ENCODE measurements at regions not wholly inside any gene's neighbourhood (a gene's known extent, or its start where the extent isn't known, plus 50 kb on each side); places are given as distances from the start of the nearest gene placed in this dataset.
"Not testable (repeated sequence)": the region's sequence is repeated elsewhere in the genome, so short reads cannot be mapped to it uniquely, and the experiment has no call there.

- no peak for DNase-seq (ENCODE audit: low spot score)
Observed at GRCh38 chr18:66867653-66868052, 263.8 kb upstream of the CDH19 start.

- not testable (repeated sequence) for DNase-seq (ENCODE audit: low spot score)
Observed at GRCh38 chr18:66866427-66866940, 262.6 kb upstream of the CDH19 start.

- DNase-seq (ENCODE audit: low spot score): no peak
Observed at GRCh38 chr18:66838340-66838987, 234.6 kb upstream of the CDH19 start.

DNA sequence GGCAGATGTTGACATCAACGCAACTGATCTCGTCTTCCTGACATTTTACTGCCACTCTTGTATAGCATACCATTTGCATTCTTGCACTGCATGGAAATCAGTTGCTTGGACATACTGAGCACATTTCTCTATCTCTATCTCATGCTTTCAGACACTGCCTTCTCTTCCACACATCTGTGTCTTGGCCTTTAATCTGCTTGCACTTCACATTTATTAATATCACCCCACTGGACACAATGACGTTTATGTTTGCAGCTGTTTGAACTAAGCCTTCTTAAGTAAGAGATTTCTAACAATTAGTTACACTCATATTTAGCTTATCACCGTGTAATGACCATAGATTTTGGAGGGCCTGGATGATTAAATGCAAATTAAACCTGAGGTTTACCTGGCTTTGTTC is 229.8 kb upstream of the CDH19 start:
- no peak for DNase-seq (ENCODE audit: low spot score)

GRCh38 chr18:66826211-66826610 is 222.3 kb upstream of the CDH19 start:
- DNase-seq (ENCODE audit: low spot score): no peak

GRCh38 chr18:66825347-66825746 is 221.5 kb upstream of the CDH19 start:
- no peak for DNase-seq (ENCODE audit: low spot score)

- no peak for DNase-seq (ENCODE audit: low spot score)
Observed at GRCh38 chr18:66819235-66819634, 215.3 kb upstream of the CDH19 start.

- DNase-seq (ENCODE audit: low spot score): no peak
Observed at GRCh38 chr18:66813138-66813537, 209.2 kb upstream of the CDH19 start.

- DNase-seq (ENCODE audit: low spot score): no peak
Observed at GRCh38 chr18:66795051-66795450, 191.2 kb upstream of the CDH19 start.

GRCh38 chr18:66792466-66792865 is 188.6 kb upstream of the CDH19 start:
- DNase-seq (ENCODE audit: low spot score): no peak

DNA sequence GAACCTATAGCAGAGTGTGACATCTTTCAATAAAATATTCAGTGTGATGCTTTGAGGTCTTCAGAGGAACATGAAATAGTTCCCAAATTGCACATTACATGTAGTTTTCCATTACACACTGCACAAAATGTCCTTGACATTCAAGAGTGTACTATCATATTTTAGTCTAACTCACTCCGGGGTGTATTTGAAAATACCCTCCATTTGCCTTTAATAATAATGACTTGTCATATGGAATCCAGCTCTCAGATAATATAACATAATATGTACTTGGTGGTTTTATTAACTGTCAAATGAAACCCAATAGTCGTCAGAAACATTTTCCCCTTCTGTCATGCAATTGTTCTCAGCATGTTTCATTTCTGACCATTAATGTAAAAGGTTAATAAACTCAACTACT is 176.7 kb upstream of the CDH19 start:
- DNase-seq (ENCODE audit: low spot score): no peak

DNA sequence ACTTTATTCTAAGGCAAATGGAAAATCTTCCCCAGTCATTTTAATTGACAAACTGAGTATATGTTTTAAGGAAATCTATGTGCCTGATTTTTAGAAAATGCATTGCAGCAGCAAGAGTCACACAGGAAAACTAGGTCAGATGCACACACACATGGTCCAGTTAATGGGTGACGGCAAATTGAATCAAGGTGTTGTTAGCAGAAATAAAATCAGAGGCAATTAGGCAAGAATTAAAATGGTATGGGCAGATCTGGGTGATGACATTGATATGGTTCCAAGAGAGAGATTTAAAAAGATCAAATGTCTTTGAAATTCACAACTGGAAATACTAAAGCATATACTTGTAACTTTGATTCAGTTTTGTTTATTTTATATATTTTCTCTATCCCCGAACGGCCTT is 174.2 kb upstream of the CDH19 start:
- DNase-seq (ENCODE audit: low spot score): no peak

- DNase-seq (ENCODE audit: low spot score): no peak
Observed at GRCh38 chr18:66769375-66769774, 165.5 kb upstream of the CDH19 start.

- DNase-seq (ENCODE audit: low spot score): no peak
Observed at GRCh38 chr18:66764230-66764629, 160.3 kb upstream of the CDH19 start.

- no peak for DNase-seq (ENCODE audit: low spot score)
Observed at GRCh38 chr18:66761166-66761565, 157.3 kb upstream of the CDH19 start.

GRCh38 chr18:66760559-66760958 is 156.7 kb upstream of the CDH19 start:
- no peak for DNase-seq (ENCODE audit: low spot score)

GRCh38 chr18:66759050-66759828 is 155.3 kb upstream of the CDH19 start:
- no peak for DNase-seq (ENCODE audit: low spot score)

- DNase-seq (ENCODE audit: low spot score): no peak
Observed at GRCh38 chr18:66757946-66758345, 154.1 kb upstream of the CDH19 start.

GRCh38 chr18:66754335-66754734 is 150.4 kb upstream of the CDH19 start:
- no peak for DNase-seq (ENCODE audit: low spot score)

- no peak for DNase-seq (ENCODE audit: low spot score)
Observed at GRCh38 chr18:66752733-66753132, 148.8 kb upstream of the CDH19 start.

- DNase-seq (ENCODE audit: low spot score): no peak
Observed at GRCh38 chr18:66749481-66750035, 145.7 kb upstream of the CDH19 start.

DNA sequence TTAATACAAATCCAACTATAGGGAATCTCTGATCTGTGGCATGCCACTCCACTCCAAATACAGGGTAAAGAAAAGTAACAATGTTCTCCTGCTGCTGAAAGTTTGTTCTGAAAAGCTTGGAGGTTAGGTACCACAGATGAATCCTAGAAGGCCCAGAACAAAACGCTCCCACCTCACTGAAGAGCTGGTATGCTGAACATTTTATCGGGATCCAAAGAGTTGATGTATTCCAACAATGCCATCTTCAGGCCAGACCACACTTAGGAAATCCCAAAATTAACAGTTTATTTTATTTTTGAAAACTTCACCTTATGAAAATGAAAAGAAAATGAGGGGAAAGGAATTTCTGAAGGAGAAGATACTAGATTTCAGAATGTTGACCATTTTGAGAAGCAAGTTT is 145.1 kb upstream of the CDH19 start:
- DNase-seq (ENCODE audit: low spot score): no peak

DNA sequence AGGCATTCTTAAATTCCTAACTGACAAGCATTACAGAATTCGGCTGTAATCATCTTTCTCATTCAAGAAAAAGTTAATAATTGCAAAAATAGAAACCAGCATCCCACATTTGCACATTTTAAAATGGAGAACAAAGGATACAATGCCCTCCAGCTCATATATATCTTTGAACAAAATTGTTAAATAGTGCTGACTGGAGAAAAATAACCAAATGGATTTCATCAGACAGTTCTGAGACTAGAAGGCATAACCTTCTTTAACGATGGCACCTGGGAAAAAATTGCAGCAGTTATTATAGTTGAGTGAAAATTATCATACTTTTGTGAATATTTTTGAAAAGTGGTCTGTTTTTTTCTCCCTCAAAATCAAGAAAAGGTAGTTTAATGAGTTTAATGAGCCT is 138.9 kb upstream of the CDH19 start:
- DNase-seq (ENCODE audit: low spot score): no peak

All from left forelimb (tissue), 1 donor.